ENCODE measurements at regions not wholly inside any gene's neighbourhood (a gene's known extent, or its start where the extent isn't known, plus 50 kb on each side); places are given as distances from the start of the nearest gene placed in this dataset.

DNA sequence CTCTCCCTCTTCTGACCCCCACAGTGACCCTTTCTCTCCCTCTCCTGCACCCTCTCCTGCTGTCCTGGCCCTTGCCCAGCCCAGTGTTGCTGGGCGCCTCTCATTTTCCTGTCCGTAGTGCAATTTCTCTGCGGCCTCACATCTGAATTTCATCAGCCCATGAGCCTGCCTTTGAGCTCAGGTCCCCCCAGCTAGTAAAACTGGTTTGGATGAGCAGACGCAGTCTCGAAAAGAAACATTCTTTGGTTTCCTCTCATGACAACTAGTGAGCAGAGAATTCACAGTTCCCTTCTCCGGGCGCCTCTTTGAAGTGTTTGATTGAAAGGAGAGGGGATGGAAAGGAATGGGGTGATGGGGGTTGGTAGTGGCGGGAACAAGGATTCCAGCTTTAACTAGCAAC is 126.0 kb upstream of the CADM1 start:
- no peak for TF ChIP-seq EP300 (IDR thresholded peaks at IDR 0.05; ENCODE audit: borderline replicate concordance)

GRCh38 chr11:115629456-115630015 is 125.3 kb upstream of the CADM1 start:
- TF ChIP-seq USF1 (IDR thresholded peaks at IDR 0.05) (no peak), TCF12 (IDR thresholded peaks at IDR 0.05; ENCODE audit: low read depth) (no peak), CEBPB (IDR thresholded peaks at IDR 0.05) (no peak), TAF1 (IDR thresholded peaks at IDR 0.05; ENCODE audit: low read depth) (no peak), EP300 (IDR thresholded peaks at IDR 0.05; ENCODE audit: borderline replicate concordance) (no peak), YY1 (IDR thresholded peaks at IDR 0.05; ENCODE audit: low read depth) (no peak)

- no peak for TF ChIP-seq REST (IDR thresholded peaks at IDR 0.05; ENCODE audit: low read depth)
- TF ChIP-seq YY1 (IDR thresholded peaks at IDR 0.05; ENCODE audit: low read depth), result no peak
- TF ChIP-seq CREB1 (IDR thresholded peaks at IDR 0.05; ENCODE audit: low read depth), result no peak
- no peak for TF ChIP-seq ZBTB7A (IDR thresholded peaks at IDR 0.05; ENCODE audit: low read depth)
- TF ChIP-seq EGR1 (IDR thresholded peaks at IDR 0.05), result no peak
- no peak for TF ChIP-seq TEAD4 (IDR thresholded peaks at IDR 0.05)
- TF ChIP-seq USF1 (IDR thresholded peaks at IDR 0.05), result no peak
- TF ChIP-seq, protein P1, sequence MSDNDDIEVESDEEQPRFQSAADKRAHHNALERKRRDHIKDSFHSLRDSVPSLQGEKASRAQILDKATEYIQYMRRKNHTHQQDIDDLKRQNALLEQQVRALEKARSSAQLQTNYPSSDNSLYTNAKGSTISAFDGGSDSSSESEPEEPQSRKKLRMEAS (IDR thresholded peaks at IDR 0.05), result no peak
These were observed 123.6 kb upstream of the CADM1 start for GRCh38 chr11:115627666-115628460.

- no peak for TF ChIP-seq TEAD4 (IDR thresholded peaks at IDR 0.05)
These were observed 122.9 kb upstream of the CADM1 start for GRCh38 chr11:115627071-115627470.

- no peak for TF ChIP-seq EGR1 (IDR thresholded peaks at IDR 0.05)
- TF ChIP-seq NFIC (IDR thresholded peaks at IDR 0.05), result no peak
- no peak for TF ChIP-seq CEBPB (IDR thresholded peaks at IDR 0.05)
- no peak for TF ChIP-seq TEAD4 (IDR thresholded peaks at IDR 0.05)
- TF ChIP-seq CREB1 (IDR thresholded peaks at IDR 0.05; ENCODE audit: low read depth), result no peak
- no peak for TF ChIP-seq ZBTB7A (IDR thresholded peaks at IDR 0.05; ENCODE audit: low read depth)
- TF ChIP-seq REST (IDR thresholded peaks at IDR 0.05; ENCODE audit: low read depth), result no peak
These were observed 122.2 kb upstream of the CADM1 start for GRCh38 chr11:115626414-115626813.

DNA sequence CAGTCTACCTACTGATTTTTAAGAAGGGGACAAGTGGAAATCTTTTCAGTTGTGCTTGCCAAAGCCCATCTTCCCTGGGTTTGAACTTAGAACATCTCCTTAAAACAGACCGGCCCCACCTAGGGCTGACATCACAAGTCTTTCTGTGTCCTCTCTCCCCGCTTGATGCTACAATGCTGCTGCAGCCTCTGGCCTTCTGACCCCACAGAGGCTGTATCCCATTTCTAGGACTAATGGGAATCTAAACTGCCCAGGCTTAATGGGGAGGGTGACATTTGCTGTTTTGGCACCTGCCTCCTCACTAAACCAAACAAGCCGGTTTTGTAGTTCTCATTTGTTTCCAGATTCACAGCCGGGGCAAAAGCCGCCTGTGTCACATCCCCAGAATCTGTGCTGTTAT is 121.3 kb upstream of the CADM1 start:
- no peak for TF ChIP-seq EP300 (IDR thresholded peaks at IDR 0.05; ENCODE audit: borderline replicate concordance)
- no peak for TF ChIP-seq EGR1 (IDR thresholded peaks at IDR 0.05)
- no peak for TF ChIP-seq TCF12 (IDR thresholded peaks at IDR 0.05; ENCODE audit: low read depth)
- TF ChIP-seq YY1 (IDR thresholded peaks at IDR 0.05; ENCODE audit: low read depth), result no peak
- TF ChIP-seq CEBPB (IDR thresholded peaks at IDR 0.05), result no peak
- TF ChIP-seq RAD21 (IDR thresholded peaks at IDR 0.05; ENCODE audit: low read depth), result no peak
- no peak for TF ChIP-seq NFIC (IDR thresholded peaks at IDR 0.05)
- no peak for TF ChIP-seq USF1 (IDR thresholded peaks at IDR 0.05)
- no peak for TF ChIP-seq TAF1 (IDR thresholded peaks at IDR 0.05; ENCODE audit: low read depth)
- no peak for TF ChIP-seq REST (IDR thresholded peaks at IDR 0.05; ENCODE audit: low read depth)

Measured in Ishikawa (cell line).